CD4-positive, alpha-beta T cell treated with Interleukin-10 for 1 hour (primary cell): ENCODE measurements at regions not wholly inside any gene's neighbourhood (a gene's known extent, or its start where the extent isn't known, plus 50 kb on each side); places are given as distances from the start of the nearest gene placed in this dataset.

ENCODE experiments used
- DNase-seq: peaks from one replicate; pipeline ENCODE4 v3.0.0-alpha.2; 2020

DNA sequence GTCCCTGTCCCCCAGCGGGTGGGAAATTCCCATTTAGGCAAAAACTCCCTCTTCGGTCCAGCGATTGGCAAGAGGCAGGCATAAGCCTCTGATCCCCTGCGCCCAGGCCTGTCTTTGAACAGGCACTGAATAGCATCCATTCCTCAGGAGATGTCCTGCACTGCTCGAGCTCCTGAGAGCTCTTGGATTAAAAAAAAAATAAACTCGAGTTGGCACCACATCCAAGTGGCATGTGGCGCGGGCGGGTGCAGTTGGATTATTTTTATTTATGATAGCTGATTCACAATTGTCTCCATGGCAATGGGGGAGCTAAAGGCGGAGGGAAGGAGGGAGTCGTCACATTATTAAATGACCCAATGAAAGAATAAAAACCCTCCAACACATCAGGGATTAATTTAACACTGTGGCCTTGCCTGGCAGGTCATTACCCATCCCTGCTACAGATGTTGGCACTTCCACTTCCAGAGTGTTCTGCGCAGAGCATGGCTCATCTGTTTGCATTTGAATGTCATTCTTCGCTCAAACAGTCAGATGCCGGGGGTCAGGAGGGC lies 207.2 kb downstream of the AACS start:
- no peak for DNase-seq

- DNase-seq = no peak
Observed at GRCh38 chr12:125276567-125276966, 211.3 kb downstream of the AACS start.

DNA sequence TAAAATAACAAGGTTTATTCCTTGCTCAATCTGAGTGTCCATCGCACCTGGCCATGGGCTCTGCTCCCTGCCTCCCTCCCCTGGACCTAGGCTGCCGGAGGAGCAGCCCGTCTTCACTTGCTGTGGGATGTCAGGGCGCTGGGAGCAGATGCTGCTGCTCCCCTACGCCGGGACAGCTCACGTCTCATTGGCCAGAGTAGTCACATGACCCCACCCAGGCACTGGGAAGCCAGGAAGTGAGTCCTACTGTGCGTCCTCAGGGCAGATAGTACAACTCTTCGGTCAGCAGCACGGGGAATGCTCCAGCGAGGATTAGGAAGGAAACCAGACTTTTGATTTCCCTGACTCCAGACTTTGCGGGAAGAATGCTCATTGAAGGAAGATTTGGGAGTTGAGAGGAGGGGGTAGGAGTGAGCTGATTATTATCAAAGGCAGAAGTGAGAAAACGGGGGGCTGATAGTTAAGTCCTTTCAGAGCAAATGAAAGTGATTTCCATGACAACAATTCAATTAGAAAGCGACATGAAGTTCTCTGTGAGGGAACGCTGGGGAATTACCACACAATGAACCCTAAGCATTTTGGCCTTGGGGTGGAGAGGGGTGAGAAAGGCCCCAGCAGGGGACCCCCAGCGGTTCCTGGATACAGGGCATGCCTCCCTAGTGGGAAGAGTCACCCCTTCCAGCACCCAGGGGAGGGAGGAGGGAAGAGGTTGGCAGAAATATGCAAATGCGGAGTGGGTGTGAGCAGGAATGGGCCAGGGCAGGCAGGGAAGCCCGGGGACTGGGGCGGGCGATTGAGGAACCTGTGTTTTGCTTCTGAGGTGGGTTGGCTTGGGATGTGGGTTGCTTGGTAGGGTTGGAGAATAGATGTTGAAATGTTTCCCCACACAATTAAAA lies 215.5 kb downstream of the AACS start:
- DNase-seq = no peak

DNA sequence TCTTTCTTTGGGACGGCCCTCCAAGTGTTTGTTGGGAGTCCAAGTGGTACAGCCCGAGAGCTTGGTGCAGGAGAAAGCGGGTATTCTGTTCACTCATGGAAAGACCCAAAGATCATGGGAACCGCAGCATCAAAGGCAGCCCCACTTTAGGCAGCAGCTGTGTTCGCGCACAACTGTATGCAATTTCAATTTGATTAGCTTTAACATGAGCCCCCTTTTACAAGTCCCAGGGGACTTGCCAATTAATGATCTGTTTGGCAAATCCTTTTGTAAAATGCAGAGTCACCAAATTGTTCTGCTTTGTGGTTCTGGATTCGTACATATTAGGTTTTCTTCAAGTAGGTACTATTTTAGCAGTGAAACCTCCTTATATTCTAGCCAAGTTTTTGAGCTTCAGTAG lies 217.7 kb downstream of the AACS start:
- DNase-seq = no peak

DNA sequence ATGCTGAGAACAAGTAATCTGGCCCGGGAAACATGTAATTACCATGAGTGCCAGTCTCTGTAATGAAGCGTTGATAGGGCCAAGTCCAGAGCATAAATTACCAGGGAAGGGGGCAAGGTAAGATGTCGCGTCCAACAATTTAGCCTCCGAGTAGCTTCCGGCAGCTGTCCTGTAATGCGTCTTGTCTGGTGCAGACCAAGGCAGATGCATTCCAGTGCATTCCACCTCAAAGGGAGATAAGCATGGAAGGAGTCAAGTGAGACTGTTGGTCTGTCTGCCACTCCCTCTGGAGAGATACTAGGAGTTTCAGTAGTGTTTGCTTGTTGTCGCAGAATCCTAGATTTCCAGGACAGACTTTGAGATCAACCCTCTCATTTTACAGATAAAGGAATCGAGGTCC lies 218.3 kb downstream of the AACS start:
- no peak for DNase-seq

DNA sequence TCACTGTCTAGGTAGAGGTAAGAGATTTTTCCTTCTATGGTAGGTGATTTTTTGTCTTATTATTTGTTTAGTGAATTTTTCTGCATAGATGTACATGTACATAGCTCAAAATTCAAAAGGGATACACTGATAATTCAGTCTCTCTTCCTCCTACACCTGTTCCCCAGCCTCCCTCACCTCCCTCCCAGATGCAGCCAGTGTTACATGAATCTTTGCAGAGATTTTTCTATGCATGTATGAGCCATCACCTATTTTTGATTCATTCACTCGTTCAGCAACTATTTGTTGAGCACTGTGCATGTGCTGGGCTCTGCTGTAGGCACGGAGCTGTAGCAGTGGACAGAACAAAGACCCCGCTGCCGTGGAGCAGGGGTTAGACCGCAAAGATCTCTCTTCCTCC lies 218.9 kb downstream of the AACS start:
- DNase-seq = no peak

GRCh38 chr12:125284945-125285685 lies 219.9 kb downstream of the AACS start:
- DNase-seq = no peak

DNA sequence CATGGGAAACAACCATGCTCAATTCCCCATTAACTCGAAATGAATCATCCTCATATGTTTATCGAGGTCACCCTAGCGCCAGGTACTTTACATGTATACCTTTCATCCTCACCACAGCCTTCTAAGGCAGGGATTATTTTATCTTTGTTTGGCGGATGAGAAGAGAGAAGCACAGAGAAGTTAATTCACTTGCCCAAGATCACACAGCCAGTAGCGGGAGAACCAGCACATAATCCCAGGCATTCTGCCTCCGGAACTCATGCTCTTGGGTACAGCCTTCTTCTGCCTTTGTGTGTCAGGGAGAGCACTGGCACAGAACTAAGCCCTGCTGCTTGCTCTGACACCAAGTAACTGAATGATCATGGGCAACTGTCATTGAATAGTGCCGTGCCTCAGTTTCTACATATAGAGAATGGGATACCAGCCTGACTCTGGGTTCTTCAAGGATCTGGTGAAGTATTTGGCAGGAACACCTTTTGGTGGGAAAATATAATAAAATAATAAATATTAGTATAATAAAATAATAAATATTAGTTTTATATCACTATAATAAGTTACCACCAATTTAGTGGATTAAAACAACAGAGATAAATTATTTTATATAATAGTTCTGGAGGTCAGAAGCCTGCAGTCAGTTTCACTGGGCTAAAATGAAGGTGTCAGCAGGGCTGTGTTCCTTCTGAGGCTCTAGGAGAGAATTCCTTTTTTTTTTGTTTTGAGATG lies 220.9 kb downstream of the AACS start:
- DNase-seq = no peak

- no peak for DNase-seq
Observed at GRCh38 chr12:125287155-125287847, 222.1 kb downstream of the AACS start.

DNA sequence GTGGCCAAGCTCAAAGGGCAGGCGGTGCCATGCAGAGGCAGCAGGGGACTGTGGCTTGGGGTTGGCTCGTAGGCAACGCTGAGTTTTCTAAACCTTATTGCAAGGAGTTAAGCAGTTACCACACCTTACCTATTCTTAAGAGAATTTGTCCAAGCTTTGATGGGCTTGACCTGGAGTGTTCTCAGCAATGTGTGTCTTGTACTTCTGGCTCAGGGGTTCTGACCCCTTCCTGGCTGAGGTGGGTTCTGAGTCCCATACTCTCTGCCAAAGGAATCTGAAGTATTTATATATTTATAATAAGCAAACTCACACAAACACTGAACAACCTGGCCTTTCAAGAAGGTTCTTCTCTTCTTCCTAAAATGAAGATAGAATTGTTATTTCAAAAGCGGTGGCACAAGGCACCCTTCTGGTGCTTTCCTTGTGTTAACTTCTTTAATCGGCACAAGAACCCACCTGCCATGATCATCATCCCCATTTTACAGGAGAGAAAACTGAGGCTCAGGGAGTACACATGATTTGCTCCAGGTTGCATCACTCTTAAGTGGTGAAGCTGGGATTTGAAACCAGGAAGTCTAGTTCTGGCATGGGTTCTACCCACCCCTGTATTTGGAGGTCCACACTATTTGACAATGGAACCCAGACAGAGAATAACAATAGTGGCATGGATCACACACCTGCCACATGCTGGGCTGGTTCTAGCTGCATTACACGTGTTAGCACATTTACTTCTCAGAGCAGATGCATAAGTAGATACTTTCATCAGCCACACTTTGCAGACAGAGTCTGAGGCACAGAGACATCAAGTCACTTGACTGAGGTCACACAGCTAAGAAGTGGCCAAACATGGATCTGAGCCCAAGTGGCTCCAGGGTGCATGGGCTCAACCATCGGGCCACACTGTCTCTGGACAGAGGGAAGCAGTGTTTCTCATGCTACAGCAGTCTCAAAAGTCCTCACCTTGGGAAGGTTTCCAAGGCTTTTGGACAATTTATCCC lies 224.0 kb downstream of the AACS start:
- no peak for DNase-seq

- DNase-seq = no peak
Observed at GRCh38 chr12:125289970-125290369, 224.7 kb downstream of the AACS start.

DNA sequence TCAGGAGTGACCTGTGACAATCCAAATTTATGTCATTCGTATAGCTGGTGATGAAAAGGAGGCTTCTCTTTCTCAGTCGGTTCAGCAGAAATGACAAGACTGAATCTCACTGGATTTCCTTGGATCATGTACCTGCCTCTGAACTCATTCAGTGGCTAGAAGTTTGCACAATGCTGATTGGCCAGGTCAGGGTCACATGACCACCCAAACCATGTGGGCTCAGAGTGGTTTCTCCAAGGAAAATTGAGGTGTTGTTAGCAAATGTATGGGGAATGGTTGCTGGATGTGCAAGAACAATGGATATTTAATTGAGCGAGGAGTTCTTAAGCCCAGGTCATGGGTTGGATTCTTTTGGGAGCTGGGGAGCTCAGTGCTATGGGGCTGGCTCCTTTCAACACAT lies 227.5 kb downstream of the AACS start:
- no peak for DNase-seq

DNA sequence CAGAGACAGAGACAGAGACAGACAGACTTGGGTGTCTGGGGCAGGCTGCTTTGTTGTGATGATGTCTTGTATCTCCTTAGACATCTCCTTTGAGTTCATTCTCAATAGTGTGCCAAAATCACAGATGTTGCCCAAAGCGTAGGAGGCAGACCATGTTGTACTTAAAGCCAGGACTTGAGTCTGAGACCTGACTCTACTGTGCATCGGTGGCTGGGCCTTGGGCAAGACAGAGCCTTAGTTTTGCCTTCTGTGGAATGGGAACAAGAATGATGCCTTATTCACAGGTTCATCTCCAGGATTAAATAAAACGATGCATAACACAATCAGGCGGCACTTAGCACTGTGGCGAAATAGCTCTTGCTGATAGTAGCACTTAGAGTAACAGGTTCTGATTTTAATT lies 230.3 kb downstream of the AACS start:
- DNase-seq = no peak

- no peak for DNase-seq
Observed at GRCh38 chr12:125296701-125297100, 231.5 kb downstream of the AACS start.

- no peak for DNase-seq
Observed at GRCh38 chr12:125299840-125300239, 234.6 kb downstream of the AACS start.

DNA sequence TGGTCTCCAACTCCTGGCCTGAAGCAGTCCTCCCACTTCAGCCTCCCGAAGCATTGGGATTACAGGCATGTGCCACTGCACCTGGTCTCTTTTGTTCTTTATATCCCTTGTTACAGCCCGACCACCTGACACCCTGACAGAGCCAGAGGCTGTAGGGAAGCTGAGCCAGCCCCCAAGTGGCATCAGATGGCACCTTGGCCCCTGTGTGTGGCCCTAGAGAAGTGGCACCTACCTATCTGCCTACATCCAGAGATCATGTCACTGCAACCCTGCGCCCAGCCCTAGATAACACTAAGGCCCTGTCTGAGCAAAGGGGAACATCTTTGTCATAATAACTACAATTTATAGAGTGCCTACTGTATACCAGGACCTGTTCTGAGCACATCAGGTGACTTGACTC lies 235.0 kb downstream of the AACS start:
- no peak for DNase-seq

- DNase-seq = no peak
Observed at GRCh38 chr12:125303337-125303736, 238.1 kb downstream of the AACS start.

GRCh38 chr12:125304029-125304428 lies 238.8 kb downstream of the AACS start:
- DNase-seq = no peak

GRCh38 chr12:125305231-125305630 lies 240.0 kb downstream of the AACS start:
- DNase-seq = no peak

- DNase-seq = no peak
Observed at GRCh38 chr12:125310461-125310860, 245.2 kb downstream of the AACS start.

- no peak for DNase-seq
Observed at GRCh38 chr12:125311050-125311449, 245.8 kb downstream of the AACS start.
